H1 (cell line): ENCODE measurements at regions not wholly inside any gene's neighbourhood (a gene's known extent, or its start where the extent isn't known, plus 50 kb on each side); places are given as distances from the start of the nearest gene placed in this dataset.
A peak's percentile ranks its signal among the peaks of the same experiment; 100 is the strongest.

Experiments
- CTCF ChIA-PET: fragments of 300-600 bp; sonication (Branson Sonifier 250); formaldehyde crosslinking; loops from one replicate; lab custom pipeline; 2021; ENCODE audit not compliant: partially characterized antibody; lab: Charles Lee
- POLR2A ChIA-PET: fragments of 300-600 bp; sonication (Branson Sonifier 250); formaldehyde crosslinking; loops from one replicate; lab custom pipeline; 2021; ENCODE audit warnings: inconsistent platforms; ENCODE audit not compliant: partially characterized antibody; lab: Charles Lee
- DNase-seq, 2 experiments: peaks; one replicate each; pipeline versions ENCODE4 v3.0.0 to v3.0.0-alpha.2; 2010 to 2022; ENCODE audit warnings: low spot score in 2 of 2, low read depth in 1 of 2, mixed read lengths in 1 of 2
- FAIRE-seq: peaks from 2 replicates; lab custom pipeline; 2011; peaks lifted over from hg19 to GRCh38; lab: Jason Lieb, UNC
- H2AFZ ChIP-seq: 2 replicates; pipeline ENCODE4 v1.8.1; 2012; ENCODE audit warnings: low read length, inconsistent platforms
- H2AK5ac ChIP-seq: 2 replicates; pipeline ENCODE4 v1.6.1; 2013; ENCODE audit warnings: low read depth, low read length
- H2BK120ac ChIP-seq: replicated peaks from 2 replicates; pipeline ENCODE3; 2013; ENCODE audit warnings: low read depth, low read length, inconsistent platforms
- H2BK12ac ChIP-seq: 2 replicates; pipeline ENCODE4 v1.6.1; 2013; ENCODE audit warnings: low read depth, low read length
- H2BK15ac ChIP-seq: 2 replicates; pipeline ENCODE4 v1.6.1; 2013; ENCODE audit warnings: low read length
- H2BK20ac ChIP-seq: 2 replicates; pipeline ENCODE4 v1.6.1; 2013; ENCODE audit warnings: low read length
- H2BK5ac ChIP-seq: 2 replicates; pipeline ENCODE4 v1.6.1; 2013; ENCODE audit warnings: low read depth, low read length
- H3K14ac ChIP-seq: 2 replicates; pipeline ENCODE4 v1.6.1; 2013; ENCODE audit warnings: inconsistent platforms; ENCODE audit not compliant: insufficient read length
- H3K18ac ChIP-seq: 2 replicates; pipeline ENCODE4 v1.6.1; 2013; ENCODE audit warnings: low read length; ENCODE audit errors: extremely low read depth
- H3K23ac ChIP-seq: 2 replicates; pipeline ENCODE4 v1.6.1; 2013; ENCODE audit warnings: inconsistent platforms; ENCODE audit not compliant: insufficient read length
- H3K23me2 ChIP-seq: 2 replicates; pipeline ENCODE4 v1.6.1; 2013; ENCODE audit warnings: low read depth, low read length
- H3K27ac ChIP-seq: 2 replicates; pipeline ENCODE4 v1.6.1; 2011; ENCODE audit warnings: low read depth, low read length, inconsistent platforms
- H3K27me3 ChIP-seq, 4 experiments: replicated peaks in 1 of 4; 1 replicate in 1 of 4; 2 replicates in 3 of 4; pipeline versions ENCODE4 v1.6.1 to v1.8.1; 2011 to 2013; ENCODE audit warnings: low read length in 3 of 4, mild to moderate bottlenecking in 3 of 4, inconsistent platforms in 2 of 4, mixed read lengths in 2 of 4, moderate library complexity in 1 of 4; ENCODE audit not compliant: control insufficient read depth in 3 of 4, insufficient read depth in 3 of 4; ENCODE audit errors: extremely low read depth in 1 of 4
- H3K36me3 ChIP-seq, 4 experiments: 2 replicates each; pipeline versions ENCODE4 v1.6.1 to v1.8.1; 2011 to 2013; ENCODE audit warnings: mild to moderate bottlenecking in 4 of 4, low read length in 3 of 4, moderate library complexity in 2 of 4, control low read depth in 1 of 4, inconsistent platforms in 1 of 4; ENCODE audit not compliant: insufficient read depth in 4 of 4, control insufficient read depth in 2 of 4
- H3K4ac ChIP-seq: replicated peaks from 2 replicates; pipeline ENCODE3; 2013; ENCODE audit warnings: low read length, low read depth, mixed read lengths, inconsistent platforms; ENCODE audit not compliant: insufficient read length
- H3K4me1 ChIP-seq, 4 experiments: replicated peaks in 1 of 4; 1 replicate in 1 of 4; 2 replicates in 3 of 4; pipeline versions ENCODE4 v1.6.1 to v1.8.1; 2011 to 2013; ENCODE audit warnings: low read length in 3 of 4, inconsistent platforms in 2 of 4, mixed read lengths in 1 of 4; ENCODE audit not compliant: insufficient read depth in 4 of 4, control insufficient read depth in 3 of 4
- H3K4me2 ChIP-seq, 2 experiments: 2 replicates each; pipeline versions ENCODE4 v1.6.1 to v1.8.1; 2011 to 2013; ENCODE audit warnings: low read depth in 2 of 2, low read length in 2 of 2, control low read depth in 1 of 2, inconsistent platforms in 1 of 2, mild to moderate bottlenecking in 1 of 2; ENCODE audit not compliant: insufficient read depth in 1 of 2
- H3K4me3 ChIP-seq, 4 experiments: fragments of 200-600, 300-600 bp in 1 of 4; sonication (generic), shearing (Covaris generic), sonication (Bioruptor Twin) in 1 of 4; 2 replicates each; pipeline versions ENCODE4 v1.5.1 to v1.8.1; 2011 to 2016; ENCODE audit warnings: low read length in 4 of 4, low read depth in 3 of 4, control low read depth in 2 of 4, inconsistent platforms in 2 of 4, mild to moderate bottlenecking in 2 of 4, mixed read lengths in 1 of 4, moderate library complexity in 1 of 4; ENCODE audit not compliant: insufficient read depth in 2 of 4; ENCODE audit errors: extremely low read depth in 1 of 4
- H3K56ac ChIP-seq: replicated peaks from 2 replicates; pipeline ENCODE3; 2013; ENCODE audit warnings: low read depth, mild to moderate bottlenecking, mixed read lengths, low read length, inconsistent platforms; ENCODE audit not compliant: insufficient read length
- H3K79me1 ChIP-seq: 2 replicates; pipeline ENCODE4 v1.6.1; 2013; ENCODE audit warnings: low read depth, low read length, control low read depth
- H3K79me2 ChIP-seq, 2 experiments: 2 replicates each; pipeline versions ENCODE4 v1.6.1 to v1.8.1; 2012 to 2013; ENCODE audit warnings: low read length in 2 of 2, mild to moderate bottlenecking in 2 of 2, inconsistent platforms in 1 of 2; ENCODE audit not compliant: insufficient read depth in 2 of 2, control insufficient read depth in 1 of 2
- H3K9ac ChIP-seq, 4 experiments: replicated peaks in 1 of 4; 1 replicate in 1 of 4; 2 replicates in 3 of 4; pipeline versions ENCODE4 v1.6.1 to v1.8.1; 2011 to 2013; ENCODE audit warnings: low read depth in 3 of 4, low read length in 3 of 4, control low read depth in 2 of 4, mild to moderate bottlenecking in 2 of 4, moderate library complexity in 2 of 4, inconsistent platforms in 1 of 4; ENCODE audit errors: extremely low read depth in 1 of 4
- H3K9me3 ChIP-seq, 2 experiments: 2 replicates each; pipeline versions ENCODE4 v1.6.1 to v1.8.1; 2012 to 2013; ENCODE audit warnings: mild to moderate bottlenecking in 2 of 2, moderate library complexity in 2 of 2, control low read depth in 1 of 2, inconsistent platforms in 1 of 2, low read depth in 1 of 2, low read length in 1 of 2, mixed read lengths in 1 of 2; ENCODE audit not compliant: insufficient read depth in 2 of 2
- H4K20me1 ChIP-seq, 2 experiments: replicated peaks in 1 of 2; 2 replicates each; pipeline versions ENCODE3 to v1.8.1; 2011 to 2013; ENCODE audit warnings: inconsistent platforms in 2 of 2, low read length in 2 of 2, mild to moderate bottlenecking in 1 of 2; ENCODE audit not compliant: insufficient read depth in 2 of 2, control insufficient read depth in 1 of 2
- H4K5ac ChIP-seq: 2 replicates; pipeline ENCODE4 v1.6.1; 2013; ENCODE audit warnings: low read length, low read depth, mixed read lengths, inconsistent platforms; ENCODE audit not compliant: insufficient read length
- H4K8ac ChIP-seq: 2 replicates; pipeline ENCODE4 v1.8.0; 2013; ENCODE audit warnings: mild to moderate bottlenecking, moderate library complexity, low read length, inconsistent platforms; ENCODE audit not compliant: insufficient read depth; ENCODE audit errors: extremely low read depth
- H4K91ac ChIP-seq: replicated peaks from 2 replicates; pipeline ENCODE3; 2013; ENCODE audit warnings: low read length, mixed read lengths, inconsistent platforms; ENCODE audit not compliant: insufficient read length
- FOSL1 ChIP-seq: IDR thresholded peaks from 2 replicates; pipeline ENCODE4 v1.6.1; 2011; ENCODE audit warnings: mild to moderate bottlenecking, low read depth, low read length, moderate library complexity; ENCODE audit not compliant: insufficient read depth
- POLR2AphosphoS5 ChIP-seq: IDR thresholded peaks from 2 replicates; pipeline ENCODE4 v1.6.1; 2011; ENCODE audit warnings: low read depth, low read length
- SIX5 ChIP-seq: IDR thresholded peaks from 2 replicates; pipeline ENCODE4 v1.6.1; 2011; ENCODE audit warnings: mild to moderate bottlenecking, low read depth, low read length
- SP1 ChIP-seq: IDR thresholded peaks from 2 replicates; pipeline ENCODE4 v1.6.1; 2011; ENCODE audit warnings: low read depth, low read length
- WGBS, 2 experiments: shearing (Covaris generic) in 1 of 2; methylation state at CpG; one replicate each; pipeline versions ENCODE4 v1.1.6 to v1.1.7; 2013 to 2015; ENCODE audit warnings: low lambda C conversion rate in 2 of 2, mixed read lengths in 2 of 2, inconsistent platforms in 1 of 2, low coverage in 1 of 2, missing lambda C conversion rate in 1 of 2; ENCODE audit not compliant: insufficient replicate concordance in 2 of 2, insufficient coverage in 1 of 2, insufficient read length in 1 of 2; ENCODE audit errors: extremely low coverage in 1 of 2, missing lambda C conversion rate in 1 of 2; 5-methylcytosine and 5-hydroxymethylcytosine counted together
- TF ChIP-seq, protein P1 (sequence below): IDR thresholded peaks from 2 replicates; pipeline ENCODE4 v1.6.1; 2012; ENCODE audit warnings: inconsistent platforms

DNA sequence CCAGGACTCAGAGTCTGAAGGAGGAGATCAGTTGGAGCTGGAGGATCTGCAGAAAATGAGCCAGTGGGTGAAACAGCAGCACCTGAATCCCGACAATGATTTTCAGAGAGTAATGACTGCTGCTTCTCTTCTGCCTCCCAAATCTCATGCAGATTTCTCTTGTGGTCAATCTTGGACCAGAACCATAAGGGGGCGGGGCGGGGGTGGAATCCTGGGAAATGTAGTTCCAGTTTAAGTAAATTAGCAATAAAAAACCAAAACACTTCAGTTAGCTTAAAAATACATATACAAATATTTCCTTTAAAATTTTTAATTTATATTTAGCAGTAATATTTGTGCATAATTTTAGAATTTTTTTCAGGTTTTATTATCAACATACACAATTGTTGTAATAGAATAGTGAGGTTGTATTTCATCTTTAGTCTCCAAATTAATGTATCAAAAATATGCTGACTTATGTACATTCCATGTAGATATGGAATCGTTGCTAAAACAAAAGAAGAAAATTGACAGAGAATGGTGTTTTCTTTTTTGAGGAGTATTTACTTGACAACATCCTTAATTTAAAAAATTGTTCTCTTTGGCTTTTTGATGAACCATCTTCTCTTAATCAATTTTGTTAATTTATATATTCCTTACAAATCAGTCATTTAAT, 223.5 kb upstream of the SYT10 start:
- Histone ChIP-seq H3K23ac (no peak overlapping the region), H2BK20ac (no peak overlapping the region), H3K9ac (no peak overlapping the region), H3K4me1 (peaks cover 0 to 7% (median 2%) of the 10 kb centered on the region in 4 experiments; a peak in 2 of 7 replicates), H3K36me3 (peaks cover 0 to 2% (median 0%) of the 10 kb centered on the region in 4 experiments; a peak in 1 of 8 replicates), H3K14ac (no peak overlapping the region), H4K20me1 (no peaks in the 10 kb centered on the region), H2BK5ac (no peak overlapping the region), H3K9me3 (no peaks in the 10 kb centered on the region; a peak in 2 of 4 replicates), H2BK15ac (no peak overlapping the region), H3K56ac (no peak overlapping the region), H3K23me2 (no peaks in the 10 kb centered on the region), H3K27ac (no peak overlapping the region), H4K8ac (no peak overlapping the region), H2AFZ (peak overlapping the region; percentile 23; the same call in 1 of the 2 replicates), H4K5ac (no peak overlapping the region), H2BK12ac (no peak overlapping the region), H3K79me1 (no peaks in the 10 kb centered on the region), H3K27me3 (no peaks in the 10 kb centered on the region), H3K4me3 (no peak overlapping the region), H3K4ac (no peak overlapping the region), H3K79me2 (no peaks in the 10 kb centered on the region), H2AK5ac (no peak overlapping the region), H2BK120ac (no peak overlapping the region), H4K91ac (no peak overlapping the region), H3K18ac (no peak overlapping the region), H3K4me2 (no peak overlapping the region)
- POLR2A ChIA-PET = no interaction called here
- DNase-seq (no peak), FAIRE-seq (no peak)
- WGBS, 2 experiments = 84% methylated on average over 4 of the region's 4 CpGs; no CpG with 5 or more reads in 1 of the 2 experiments
- TF ChIP-seq SP1 (no peak), POLR2AphosphoS5 (no peak), SIX5 (peak; percentile 52), FOSL1 (no peak)
- TF ChIP-seq, protein P1, sequence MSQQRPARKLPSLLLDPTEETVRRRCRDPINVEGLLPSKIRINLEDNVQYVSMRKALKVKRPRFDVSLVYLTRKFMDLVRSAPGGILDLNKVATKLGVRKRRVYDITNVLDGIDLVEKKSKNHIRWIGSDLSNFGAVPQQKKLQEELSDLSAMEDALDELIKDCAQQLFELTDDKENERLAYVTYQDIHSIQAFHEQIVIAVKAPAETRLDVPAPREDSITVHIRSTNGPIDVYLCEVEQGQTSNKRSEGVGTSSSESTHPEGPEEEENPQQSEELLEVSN = no peak
- CTCF ChIA-PET = no interaction called here
